ENCODE measurements at regions not wholly inside any gene's neighbourhood (a gene's known extent, or its start where the extent isn't known, plus 50 kb on each side); places are given as distances from the start of the nearest gene placed in this dataset.
"Not testable (repeated sequence)": the region's sequence is repeated elsewhere in the genome, so short reads cannot be mapped to it uniquely, and the experiment has no call there.

DNA sequence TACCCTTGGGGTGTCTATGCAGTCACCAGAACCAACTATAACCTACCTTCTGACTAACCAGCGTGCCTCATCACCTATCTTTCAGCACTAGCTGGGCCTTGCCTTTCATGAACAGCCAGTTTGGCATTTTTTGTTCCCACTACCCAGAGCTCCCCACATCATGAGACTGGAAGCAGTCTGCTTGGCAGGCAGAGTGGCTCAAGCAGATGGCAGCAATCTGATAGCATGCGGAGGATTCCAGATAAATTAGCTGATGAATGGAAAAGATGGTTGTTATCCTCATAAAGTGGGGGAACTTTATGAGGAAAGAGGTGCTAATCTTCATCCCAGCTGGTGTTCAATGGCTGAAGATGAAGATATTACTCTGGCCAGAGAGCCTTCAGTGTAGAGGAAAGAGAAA, 243.2 kb upstream of the EDA2R start:
- ChIA-PET POLR2A (no interaction called here), CTCF (no interaction called here)
- no peaks in the 10 kb centered on the region for H3K4me1 Mint-ChIP-seq
- H3K27ac Mint-ChIP-seq = no peak overlapping the region
- no peaks in the 10 kb centered on the region for H3K9me3 Mint-ChIP-seq
- no peaks in the 10 kb centered on the region for H3K36me3 Mint-ChIP-seq (ENCODE audit: low read depth)
- H3K4me3 Mint-ChIP-seq = no peak overlapping the region
- DNase-seq = no peak
- H3K27me3 Mint-ChIP-seq = no peaks in the 10 kb centered on the region

DNA sequence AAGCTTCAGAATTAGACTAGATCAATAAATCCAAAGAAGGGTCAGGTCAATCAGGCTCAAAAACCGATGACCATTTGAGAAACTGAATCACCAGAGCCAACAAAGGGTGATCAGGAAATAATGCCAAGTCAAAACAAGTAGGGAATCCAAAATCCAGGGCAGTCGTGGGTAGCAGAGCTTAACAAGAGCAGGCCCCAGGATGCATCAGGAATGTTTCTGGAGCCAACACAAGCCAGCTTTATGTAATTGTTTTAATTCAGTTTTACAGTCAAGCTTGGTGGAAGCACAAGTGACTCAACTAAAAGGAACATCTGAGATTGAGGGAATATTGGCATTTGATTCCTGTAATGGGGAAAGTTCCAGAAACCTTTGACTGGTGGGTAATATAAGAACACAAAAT, 237.9 kb upstream of the EDA2R start:
- no peaks in the 10 kb centered on the region for H3K9me3 Mint-ChIP-seq
- no peak overlapping the region for H3K27ac Mint-ChIP-seq
- no peak for DNase-seq
- no peaks in the 10 kb centered on the region for H3K27me3 Mint-ChIP-seq
- H3K4me1 Mint-ChIP-seq = no peaks in the 10 kb centered on the region
- POLR2A ChIA-PET = no interaction called here
- no peaks in the 10 kb centered on the region for H3K36me3 Mint-ChIP-seq (ENCODE audit: low read depth)
- no peak overlapping the region for H3K4me3 Mint-ChIP-seq
- CTCF ChIA-PET = no interaction called here

DNA sequence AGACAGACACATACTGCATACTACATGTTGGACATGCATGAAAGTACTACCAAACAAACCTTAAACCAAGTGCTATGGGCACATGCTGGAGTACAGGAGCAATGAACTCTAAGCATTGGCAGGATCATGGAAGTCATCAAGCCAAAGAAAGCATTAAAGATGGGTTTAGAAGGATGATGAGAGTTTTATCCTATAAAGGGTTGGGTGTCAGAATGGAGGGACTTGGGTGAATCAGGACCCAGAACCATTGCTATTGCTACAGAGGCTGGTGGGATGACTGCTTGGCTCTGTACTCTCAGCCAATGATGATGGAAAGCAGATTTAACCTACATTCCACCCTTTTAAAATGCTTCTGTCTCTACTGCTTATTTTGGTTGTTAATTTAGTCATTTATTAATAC, 233.9 kb upstream of the EDA2R start:
- H3K4me1 Mint-ChIP-seq = no peaks in the 10 kb centered on the region
- no peaks in the 10 kb centered on the region for H3K27me3 Mint-ChIP-seq
- no peak overlapping the region for H3K4me3 Mint-ChIP-seq
- H3K27ac Mint-ChIP-seq = no peak overlapping the region
- no peaks in the 10 kb centered on the region for H3K36me3 Mint-ChIP-seq (ENCODE audit: low read depth)
- CTCF ChIA-PET = no interaction called here
- POLR2A ChIA-PET = no interaction called here
- no peak for DNase-seq
- no peaks in the 10 kb centered on the region for H3K9me3 Mint-ChIP-seq

DNA sequence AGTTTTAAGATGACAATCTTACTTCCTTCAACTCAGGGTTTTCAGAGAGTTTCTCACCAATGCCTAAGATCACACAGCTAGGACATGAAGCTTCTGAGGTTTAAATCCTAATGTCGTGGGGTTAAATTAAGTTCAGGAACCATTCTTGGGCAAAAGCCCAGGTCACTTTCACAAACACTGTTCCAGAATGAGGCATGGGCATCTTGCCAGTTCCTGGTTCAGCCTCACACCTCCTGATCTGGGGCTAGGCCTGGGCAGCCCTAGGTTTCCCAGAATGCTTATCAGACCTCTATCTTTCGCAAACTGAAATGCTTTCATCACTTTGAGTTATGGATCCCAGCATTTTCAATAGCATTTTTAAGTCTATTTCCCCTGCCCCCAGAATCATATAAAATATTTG, 224.8 kb upstream of the EDA2R start:
- no peaks in the 10 kb centered on the region for H3K36me3 Mint-ChIP-seq (ENCODE audit: low read depth)
- H3K27ac Mint-ChIP-seq = no peak overlapping the region
- CTCF ChIA-PET = no interaction called here
- no peaks in the 10 kb centered on the region for H3K27me3 Mint-ChIP-seq
- H3K9me3 Mint-ChIP-seq = peaks cover 10% of the 10 kb centered on the region
- no peak overlapping the region for H3K4me3 Mint-ChIP-seq
- POLR2A ChIA-PET = no interaction called here
- no peak for DNase-seq
- H3K4me1 Mint-ChIP-seq = no peaks in the 10 kb centered on the region

DNA sequence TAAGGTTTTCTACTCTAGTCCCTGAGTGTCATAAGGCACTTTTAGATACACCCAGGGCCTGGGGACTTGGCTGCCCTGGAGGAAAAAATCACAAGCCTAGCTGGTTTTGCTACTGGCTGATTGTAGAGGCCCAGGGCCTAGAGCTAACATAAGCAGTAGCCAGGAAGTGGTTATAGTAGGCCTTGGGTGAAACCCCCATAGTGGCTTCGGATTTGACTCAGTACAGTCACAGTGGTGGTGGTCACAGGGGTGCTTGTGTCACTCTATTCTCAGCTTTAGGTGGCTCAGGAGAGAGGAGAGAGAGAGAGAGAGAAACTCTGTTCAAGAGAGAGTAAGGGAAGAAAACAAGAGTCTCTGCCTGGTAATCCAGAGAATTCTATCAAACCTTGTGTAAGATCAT, 194.5 kb upstream of the EDA2R start:
- Mint-ChIP-seq H3K27ac (no peak overlapping the region), H3K4me1 (no peaks in the 10 kb centered on the region), H3K4me3 (no peak overlapping the region), H3K9me3 (no peaks in the 10 kb centered on the region), H3K36me3 (ENCODE audit: low read depth) (no peaks in the 10 kb centered on the region), H3K27me3 (no peaks in the 10 kb centered on the region)
- no peak for DNase-seq
- ChIA-PET CTCF (no interaction called here), POLR2A (no interaction called here)

DNA sequence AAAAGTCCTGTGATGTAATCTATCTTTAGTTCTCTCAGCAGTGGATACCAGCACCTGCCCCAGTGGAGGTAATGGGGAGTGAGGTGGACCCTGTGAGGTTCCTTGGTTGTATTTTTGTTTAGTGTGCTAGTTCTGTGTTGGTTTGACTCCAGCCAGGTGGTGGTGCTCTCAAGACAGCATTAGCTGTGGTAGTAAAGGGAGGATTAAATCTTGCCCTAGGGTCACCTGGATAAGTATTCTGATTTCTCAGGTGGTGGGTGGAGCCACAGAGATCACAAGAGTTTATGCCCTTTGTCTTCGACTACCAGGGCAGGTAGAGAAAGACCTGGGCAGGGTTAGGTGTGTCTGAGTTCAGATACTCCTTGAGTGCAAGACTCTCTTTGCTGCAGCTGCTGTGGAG, 176.3 kb upstream of the EDA2R start:
- CTCF ChIA-PET = interaction anchor here (0.9 kb wide), 1 partner anchor 15 kb away, joined by 3 read pairs; no protein-coding TSS in a partner anchor
- no peak for DNase-seq
- Mint-ChIP-seq H3K9me3 (no peaks in the 10 kb centered on the region), H3K36me3 (ENCODE audit: low read depth) (no peaks in the 10 kb centered on the region), H3K4me3 (no peak overlapping the region), H3K27me3 (no peaks in the 10 kb centered on the region), H3K27ac (no peak overlapping the region), H3K4me1 (no peaks in the 10 kb centered on the region)
- POLR2A ChIA-PET = no interaction called here

DNA sequence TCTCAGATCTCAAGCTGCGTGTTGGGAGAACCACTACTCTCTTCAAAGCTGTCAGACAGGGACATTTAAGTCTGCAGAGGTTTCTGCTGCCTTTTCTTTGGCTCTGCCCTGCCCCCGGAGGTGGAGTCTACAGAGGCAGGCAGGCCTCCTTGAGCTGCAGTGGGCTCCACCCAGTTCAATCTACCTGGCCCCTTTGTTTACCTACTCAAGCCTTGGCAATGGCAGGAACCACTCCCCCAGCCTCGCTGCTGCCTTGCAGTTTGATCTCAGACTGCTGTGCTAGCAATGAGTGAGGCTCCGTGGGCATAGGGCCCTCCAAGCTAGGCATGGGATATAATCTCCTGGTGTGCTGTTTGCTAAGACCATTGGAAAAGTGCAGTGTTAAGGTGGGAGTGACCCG, 155.6 kb upstream of the EDA2R start:
- DNase-seq; H3K27ac Mint-ChIP-seq; CTCF ChIA-PET; POLR2A ChIA-PET; H3K27me3 Mint-ChIP-seq; H3K4me3 Mint-ChIP-seq; H3K9me3 Mint-ChIP-seq; H3K36me3 Mint-ChIP-seq (ENCODE audit: low read depth); H3K4me1 Mint-ChIP-seq: not testable (repeated sequence)

DNA sequence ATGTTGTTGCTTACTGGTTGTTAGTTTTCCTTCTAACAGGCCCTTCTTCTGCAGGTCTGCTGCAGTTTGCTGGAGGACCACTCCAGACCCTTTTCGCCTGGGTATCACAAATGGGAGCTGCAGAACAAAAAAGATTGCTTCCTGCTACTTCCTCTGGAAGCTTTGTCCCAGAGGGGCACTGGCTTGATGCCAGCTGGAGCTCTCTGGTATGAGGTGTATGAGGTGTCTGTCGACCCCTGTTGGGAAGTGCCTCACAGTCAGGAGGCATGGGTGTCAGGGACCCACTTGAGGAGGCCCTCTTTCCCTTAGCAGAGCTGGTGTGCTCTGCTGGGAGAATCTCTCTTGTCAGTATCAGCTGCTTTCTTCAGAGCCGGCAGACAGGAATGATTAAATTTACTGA, 127.4 kb upstream of the EDA2R start:
- H3K9me3 Mint-ChIP-seq = no peaks in the 10 kb centered on the region
- no peaks in the 10 kb centered on the region for H3K4me1 Mint-ChIP-seq
- H3K36me3 Mint-ChIP-seq (ENCODE audit: low read depth) = no peaks in the 10 kb centered on the region
- H3K4me3 Mint-ChIP-seq = no peak overlapping the region
- POLR2A ChIA-PET = no interaction called here
- CTCF ChIA-PET = no interaction called here
- H3K27me3 Mint-ChIP-seq = no peaks in the 10 kb centered on the region
- no peak for DNase-seq
- no peak overlapping the region for H3K27ac Mint-ChIP-seq

DNA sequence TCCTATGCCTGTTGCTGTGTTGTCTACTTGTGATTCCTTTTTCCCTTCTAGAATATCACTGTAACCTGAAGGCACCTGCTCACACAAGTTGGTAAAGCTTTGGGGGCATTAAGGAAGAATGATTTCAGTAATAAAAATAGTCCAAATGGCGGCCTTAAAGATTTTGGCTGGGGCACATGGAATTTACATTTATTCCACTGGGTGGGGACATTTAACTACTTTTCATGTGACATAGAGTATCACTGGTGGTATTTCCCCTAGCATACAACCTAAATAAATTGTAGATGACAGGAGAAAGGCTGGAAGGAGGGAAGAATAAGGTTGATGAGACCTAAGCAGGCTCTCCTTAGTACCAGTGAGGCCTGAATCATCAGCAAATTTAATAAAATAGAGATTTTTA, 121.8 kb upstream of the EDA2R start:
- no peaks in the 10 kb centered on the region for H3K4me1 Mint-ChIP-seq
- H3K27me3 Mint-ChIP-seq = no peaks in the 10 kb centered on the region
- DNase-seq = no peak
- no peak overlapping the region for H3K4me3 Mint-ChIP-seq
- H3K27ac Mint-ChIP-seq = no peak overlapping the region
- ChIA-PET CTCF (no interaction called here), POLR2A (no interaction called here)
- no peaks in the 10 kb centered on the region for H3K9me3 Mint-ChIP-seq
- no peaks in the 10 kb centered on the region for H3K36me3 Mint-ChIP-seq (ENCODE audit: low read depth)

DNA sequence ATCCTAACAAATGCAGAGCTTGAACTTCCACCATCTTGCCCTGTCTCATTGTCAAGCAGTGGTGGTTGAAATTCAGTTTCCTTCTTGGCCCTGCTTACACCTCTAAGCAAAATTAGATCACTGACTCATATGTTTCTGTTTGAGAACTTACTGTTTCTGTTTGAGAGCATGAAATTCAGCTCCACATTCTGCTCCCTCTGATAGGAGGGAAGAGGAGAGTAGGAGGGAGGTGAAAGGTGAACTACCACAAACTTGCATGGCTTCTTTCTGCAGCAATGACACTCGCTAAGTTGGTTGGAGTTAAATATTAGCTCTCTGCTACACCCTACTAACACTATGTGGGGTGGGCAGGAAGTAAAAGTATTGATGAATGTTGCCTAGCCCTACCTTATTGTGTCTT, 117.8 kb upstream of the EDA2R start:
- CTCF ChIA-PET = no interaction called here
- Mint-ChIP-seq H3K9me3 (no peaks in the 10 kb centered on the region), H3K27ac (no peak overlapping the region), H3K27me3 (no peaks in the 10 kb centered on the region), H3K4me1 (no peaks in the 10 kb centered on the region), H3K36me3 (ENCODE audit: low read depth) (no peaks in the 10 kb centered on the region), H3K4me3 (no peak overlapping the region)
- DNase-seq = no peak
- POLR2A ChIA-PET = no interaction called here

DNA sequence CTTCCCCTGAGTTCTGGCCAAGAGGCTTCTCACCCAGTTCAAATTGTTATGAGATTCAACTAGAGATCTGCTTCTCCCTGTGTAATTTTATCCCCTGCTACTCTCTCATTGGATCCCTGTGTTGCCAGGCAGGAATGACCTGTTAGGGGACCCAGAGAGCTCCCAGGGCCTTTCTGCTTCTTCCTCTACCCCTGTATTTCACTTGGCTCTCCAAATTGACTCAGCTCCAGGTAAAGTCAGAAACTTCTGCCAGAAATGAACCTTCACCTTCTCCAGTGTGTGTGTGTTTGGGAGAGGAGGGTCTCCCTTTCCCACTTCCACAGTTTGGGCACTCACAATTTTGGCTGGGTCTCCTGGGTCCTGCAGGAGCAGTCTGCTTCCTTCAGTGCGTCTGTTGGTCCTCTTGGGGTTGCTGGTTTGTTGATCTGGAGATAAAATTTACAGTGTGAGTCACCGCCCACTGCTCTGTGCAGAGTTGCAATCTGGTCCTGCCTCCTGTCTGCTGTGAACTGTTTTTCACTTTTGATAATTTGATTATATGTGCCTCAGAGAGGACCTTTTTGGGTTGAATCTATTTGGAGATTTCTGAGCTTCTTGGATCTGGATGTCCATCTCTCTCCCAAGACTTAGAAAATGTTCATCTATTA, 112.4 kb upstream of the EDA2R start:
- no peaks in the 10 kb centered on the region for H3K36me3 Mint-ChIP-seq (ENCODE audit: low read depth)
- H3K4me1 Mint-ChIP-seq = no peaks in the 10 kb centered on the region

DNA sequence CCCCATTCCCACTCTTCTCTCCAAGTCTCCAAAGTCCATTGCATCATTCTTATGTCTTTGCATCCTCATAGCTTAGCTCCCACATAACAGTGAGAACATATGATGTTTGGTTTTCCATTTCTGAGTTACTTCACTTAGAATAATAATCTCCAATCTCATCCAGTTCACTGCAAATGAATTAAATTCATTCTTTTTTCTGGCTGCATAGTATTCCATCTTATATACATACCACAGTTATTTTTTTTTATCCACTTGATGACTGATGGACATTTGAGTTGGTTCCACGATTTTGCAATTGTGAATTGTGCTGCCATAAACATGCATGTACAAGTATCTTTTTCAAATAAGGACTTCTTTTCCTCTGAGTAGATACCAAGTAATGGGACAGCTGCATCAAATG, 105.6 kb upstream of the EDA2R start:
- CTCF ChIA-PET; H3K4me1 Mint-ChIP-seq; H3K9me3 Mint-ChIP-seq; POLR2A ChIA-PET; H3K36me3 Mint-ChIP-seq (ENCODE audit: low read depth); DNase-seq; H3K4me3 Mint-ChIP-seq; H3K27me3 Mint-ChIP-seq; H3K27ac Mint-ChIP-seq: not testable (repeated sequence)

More for the DNA sequence above, 112.4 kb upstream of the EDA2R start:
- Mint-ChIP-seq H3K27me3 (peaks cover 2% of the 10 kb centered on the region), H3K27ac (no peak overlapping the region), H3K4me3 (no peak overlapping the region), H3K9me3 (no peaks in the 10 kb centered on the region)
- no peak for DNase-seq
- ChIA-PET CTCF (no interaction called here), POLR2A (no interaction called here)

DNA sequence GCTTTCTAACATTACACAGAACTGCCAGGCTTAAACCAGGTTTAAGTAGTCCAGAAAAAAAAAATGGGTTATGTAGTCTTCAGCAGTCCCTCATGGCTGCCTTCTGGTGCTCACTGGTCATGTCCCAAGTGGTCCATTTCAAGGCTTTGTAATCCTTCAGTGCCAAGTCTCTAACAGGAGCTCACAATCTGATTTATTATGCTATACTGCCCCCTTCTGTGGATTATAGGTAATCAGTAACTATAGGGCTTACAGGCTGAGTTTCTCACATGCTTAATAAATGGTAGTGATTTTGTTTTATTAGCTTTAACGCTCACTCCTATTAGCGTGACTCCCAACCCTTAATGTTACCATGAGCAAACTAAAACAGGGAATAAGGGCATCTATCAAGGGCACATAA, 92.5 kb upstream of the EDA2R start:
- peaks cover 2% of the 10 kb centered on the region for H3K4me1 Mint-ChIP-seq
- ChIA-PET POLR2A (no interaction called here), CTCF (interaction anchor here (0.7 kb wide), 1 partner anchor 1152 kb away, joined by 3 read pairs; no protein-coding TSS in a partner anchor)
- H3K36me3 Mint-ChIP-seq (ENCODE audit: low read depth) = no peaks in the 10 kb centered on the region
- H3K9me3 Mint-ChIP-seq = no peaks in the 10 kb centered on the region
- no peak overlapping the region for H3K4me3 Mint-ChIP-seq
- no peak overlapping the region for H3K27ac Mint-ChIP-seq
- no peaks in the 10 kb centered on the region for H3K27me3 Mint-ChIP-seq
- no peak for DNase-seq

DNA sequence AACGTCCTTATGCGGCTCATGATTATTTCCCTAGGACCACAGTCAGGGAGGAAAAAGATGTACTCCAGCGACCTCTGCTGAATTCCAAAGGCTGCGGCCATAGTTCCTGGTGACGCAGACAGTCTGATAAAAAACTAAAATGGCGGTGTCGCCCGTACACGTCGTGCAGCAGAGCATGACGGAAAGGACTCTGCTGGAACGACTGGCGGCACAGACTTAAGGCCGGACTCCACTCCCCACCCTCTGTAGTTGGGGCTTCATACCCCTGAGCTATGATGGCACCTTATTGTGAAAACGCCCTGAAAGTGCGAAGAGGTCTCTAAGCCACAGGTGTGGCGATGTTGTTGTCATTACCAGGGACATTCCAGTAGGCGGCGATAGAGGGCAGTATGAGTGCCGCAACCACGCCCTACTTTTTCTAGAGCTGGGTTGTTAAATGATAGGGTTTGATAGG, 90.0 kb upstream of the EDA2R start:
- H3K4me1 Mint-ChIP-seq = peaks cover 2% of the 10 kb centered on the region
- H3K4me3 Mint-ChIP-seq = peak overlapping the region; percentile 72
- H3K9me3 Mint-ChIP-seq = no peaks in the 10 kb centered on the region
- POLR2A ChIA-PET = no interaction called here
- peak; percentile 64 for DNase-seq
- no peaks in the 10 kb centered on the region for H3K27me3 Mint-ChIP-seq
- H3K27ac Mint-ChIP-seq = peak overlapping the region; percentile 92
- no peaks in the 10 kb centered on the region for H3K36me3 Mint-ChIP-seq (ENCODE audit: low read depth)
- CTCF ChIA-PET = interaction anchor here (0.5 to 1.1 kb wide), 5 partner anchors 10 to 1130 kb away, joined by 3 to 4 read pairs (median 3); no protein-coding TSS in a partner anchor

Measured in activated CD4-positive, alpha-beta T cell treated with anti-CD3 and anti-CD28 coated beads, Interleukin-2, amount 10 ng/mL, durations not matched to agents 7 days and 5 days (primary cell).